ENCODE measurements at regions not wholly inside any gene's neighbourhood (a gene's known extent, or its start where the extent isn't known, plus 50 kb on each side); places are given as distances from the start of the nearest gene placed in this dataset.

DNA sequence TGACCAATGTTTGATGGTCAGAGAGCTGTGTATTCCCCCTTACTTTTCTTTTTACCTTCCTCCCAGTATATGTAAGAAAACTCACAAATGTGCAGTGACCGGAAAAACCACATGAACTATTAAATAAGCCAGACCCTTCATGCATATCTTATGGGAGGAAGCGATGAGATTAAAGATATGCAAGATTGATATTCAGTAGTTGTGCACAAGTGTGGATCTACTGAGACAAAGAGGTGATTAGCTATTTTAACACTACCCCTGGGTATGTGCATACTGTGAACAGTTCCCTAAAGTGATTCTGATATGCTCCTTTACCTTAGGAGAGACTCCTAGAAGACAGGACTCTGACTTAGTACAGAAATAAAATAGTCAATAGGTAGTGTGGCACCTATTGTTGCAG, 328.3 kb downstream of the EPHA4 start:
- TF ChIP-seq, protein P1, sequence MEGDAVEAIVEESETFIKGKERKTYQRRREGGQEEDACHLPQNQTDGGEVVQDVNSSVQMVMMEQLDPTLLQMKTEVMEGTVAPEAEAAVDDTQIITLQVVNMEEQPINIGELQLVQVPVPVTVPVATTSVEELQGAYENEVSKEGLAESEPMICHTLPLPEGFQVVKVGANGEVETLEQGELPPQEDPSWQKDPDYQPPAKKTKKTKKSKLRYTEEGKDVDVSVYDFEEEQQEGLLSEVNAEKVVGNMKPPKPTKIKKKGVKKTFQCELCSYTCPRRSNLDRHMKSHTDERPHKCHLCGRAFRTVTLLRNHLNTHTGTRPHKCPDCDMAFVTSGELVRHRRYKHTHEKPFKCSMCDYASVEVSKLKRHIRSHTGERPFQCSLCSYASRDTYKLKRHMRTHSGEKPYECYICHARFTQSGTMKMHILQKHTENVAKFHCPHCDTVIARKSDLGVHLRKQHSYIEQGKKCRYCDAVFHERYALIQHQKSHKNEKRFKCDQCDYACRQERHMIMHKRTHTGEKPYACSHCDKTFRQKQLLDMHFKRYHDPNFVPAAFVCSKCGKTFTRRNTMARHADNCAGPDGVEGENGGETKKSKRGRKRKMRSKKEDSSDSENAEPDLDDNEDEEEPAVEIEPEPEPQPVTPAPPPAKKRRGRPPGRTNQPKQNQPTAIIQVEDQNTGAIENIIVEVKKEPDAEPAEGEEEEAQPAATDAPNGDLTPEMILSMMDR (IDR thresholded peaks at IDR 0.05), result no peak
- TF ChIP-seq POLR2A (IDR thresholded peaks at IDR 0.05), result no peak
- 86 to 92% (median 90%) methylated on average over 2 of the region's 2 CpGs for WGBS, 4 donors
- intact Hi-C loops (cut with DNase I), result no loop called here

DNA sequence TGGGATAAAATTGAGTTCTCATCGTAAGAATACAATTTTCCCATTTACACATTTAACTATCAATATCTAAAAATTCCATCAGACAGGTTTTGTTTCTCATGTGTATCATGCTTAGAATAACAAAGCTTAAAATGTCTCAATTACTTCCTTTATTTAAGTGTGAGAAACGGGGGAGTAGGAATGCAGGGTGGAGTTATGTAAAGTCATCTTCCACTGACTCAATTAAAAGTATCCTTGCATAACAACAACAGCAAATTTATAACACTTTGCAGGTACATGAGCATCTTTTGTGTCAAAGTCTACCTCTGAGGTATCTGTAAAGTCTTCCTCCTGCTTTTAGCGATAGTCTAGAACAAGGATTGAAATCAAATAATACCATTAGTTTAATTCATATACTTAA, 327.1 kb downstream of the EPHA4 start:
- DNase-seq, result no peak
- intact Hi-C loops (cut with DNase I), result no loop called here
- Histone ChIP-seq H3K4me3 (no peak overlapping the region), H3K27me3 (no peaks in the 10 kb centered on the region), H3K4me1 (replicated peaks in 1 of 2) (no peaks in the 10 kb centered on the region), H3K36me3 (replicated peaks in 1 of 2) (no peaks in the 10 kb centered on the region), H3K9me3 (replicated peaks in 1 of 3) (no peaks in the 10 kb centered on the region), H3K27ac (no peak overlapping the region)
- 76 to 84% (median 81%) methylated on average over 3 of the region's 3 CpGs for WGBS, 4 donors
- TF ChIP-seq, protein P1 (IDR thresholded peaks at IDR 0.05), result no peak
- no peak for TF ChIP-seq POLR2A (IDR thresholded peaks at IDR 0.05)

More for the DNA sequence above, 328.3 kb downstream of the EPHA4 start:
- H3K27ac ChIP-seq, result no peak overlapping the region
- H3K4me1 ChIP-seq (replicated peaks in 1 of 2), result no peaks in the 10 kb centered on the region
- no peaks in the 10 kb centered on the region for H3K9me3 ChIP-seq (replicated peaks in 1 of 3)
- no peak for DNase-seq
- H3K27me3 ChIP-seq, result no peaks in the 10 kb centered on the region
- H3K4me3 ChIP-seq, result no peak overlapping the region
- H3K36me3 ChIP-seq (replicated peaks in 1 of 2), result no peaks in the 10 kb centered on the region

DNA sequence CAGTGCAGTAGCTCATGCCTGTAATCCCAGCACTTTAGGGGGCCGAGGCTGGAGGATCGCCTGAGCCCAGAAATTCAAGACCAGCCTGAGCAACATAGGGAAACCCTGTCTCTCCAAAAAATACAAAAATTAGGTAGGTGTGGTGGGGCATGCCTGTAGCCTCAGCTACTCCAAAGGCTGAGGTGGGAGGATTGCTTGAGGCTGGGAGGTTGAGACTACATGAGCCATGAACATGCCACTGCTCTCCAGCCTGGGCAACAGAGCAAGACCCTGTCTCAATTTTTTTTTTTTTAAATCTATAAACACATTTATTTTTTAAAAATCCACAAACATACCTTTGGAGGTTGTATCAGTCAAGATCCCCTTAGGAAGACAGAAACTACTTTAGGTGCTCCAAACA, 326.3 kb downstream of the EPHA4 start:
- no peaks in the 10 kb centered on the region for H3K27me3 ChIP-seq
- H3K4me1 ChIP-seq (replicated peaks in 1 of 2), result no peaks in the 10 kb centered on the region
- H3K9me3 ChIP-seq (replicated peaks in 1 of 3), result no peaks in the 10 kb centered on the region
- TF ChIP-seq, protein P1 (IDR thresholded peaks at IDR 0.05), result no peak
- TF ChIP-seq POLR2A (IDR thresholded peaks at IDR 0.05), result no peak
- no peak overlapping the region for H3K27ac ChIP-seq
- 84 to 93% (median 88%) methylated on average over 2 of the region's 2 CpGs for whole genome bisulfite sequencing, 4 donors
- no peak for DNase-seq
- intact Hi-C loops (cut with DNase I), result no loop called here
- no peak overlapping the region for H3K4me3 ChIP-seq
- no peaks in the 10 kb centered on the region for H3K36me3 ChIP-seq (replicated peaks in 1 of 2)

DNA sequence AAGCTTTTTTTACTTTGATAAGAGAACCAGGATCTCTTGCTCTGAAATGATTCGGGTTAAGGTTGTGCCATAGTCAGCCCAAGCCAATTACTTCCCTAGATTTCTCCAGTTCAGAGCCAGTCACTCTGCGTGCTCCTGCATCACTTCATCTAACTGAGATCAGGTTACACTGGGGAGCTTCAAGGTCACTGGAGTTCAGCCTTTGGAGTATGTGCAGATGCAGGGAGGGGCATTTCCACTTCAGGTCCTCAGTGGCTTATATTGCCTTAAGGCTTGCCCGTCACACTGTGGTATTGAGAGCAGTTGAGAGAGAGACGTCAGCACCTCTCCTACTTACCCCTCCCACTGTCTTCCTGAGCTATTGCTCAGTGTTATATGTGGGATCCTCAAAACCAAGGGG, 317.8 kb downstream of the EPHA4 start:
- WGBS, 4 donors, result 48 to 62% (median 52%) methylated on average over 4 of the region's 4 CpGs
- intact Hi-C loops (cut with DNase I), result no loop called here
- Histone ChIP-seq H3K4me1 (replicated peaks in 1 of 2) (no peaks in the 10 kb centered on the region), H3K9me3 (replicated peaks in 1 of 3) (no peaks in the 10 kb centered on the region), H3K36me3 (replicated peaks in 1 of 2) (no peaks in the 10 kb centered on the region), H3K27me3 (no peaks in the 10 kb centered on the region), H3K27ac (no peak overlapping the region), H3K4me3 (no peak overlapping the region)
- DNase-seq, result no peak
- TF ChIP-seq, protein P1 (IDR thresholded peaks at IDR 0.05), result no peak
- no peak for TF ChIP-seq POLR2A (IDR thresholded peaks at IDR 0.05)
